ENCODE measurements at regions not wholly inside any gene's neighbourhood (a gene's known extent, or its start where the extent isn't known, plus 50 kb on each side); places are given as distances from the start of the nearest gene placed in this dataset.

DNA sequence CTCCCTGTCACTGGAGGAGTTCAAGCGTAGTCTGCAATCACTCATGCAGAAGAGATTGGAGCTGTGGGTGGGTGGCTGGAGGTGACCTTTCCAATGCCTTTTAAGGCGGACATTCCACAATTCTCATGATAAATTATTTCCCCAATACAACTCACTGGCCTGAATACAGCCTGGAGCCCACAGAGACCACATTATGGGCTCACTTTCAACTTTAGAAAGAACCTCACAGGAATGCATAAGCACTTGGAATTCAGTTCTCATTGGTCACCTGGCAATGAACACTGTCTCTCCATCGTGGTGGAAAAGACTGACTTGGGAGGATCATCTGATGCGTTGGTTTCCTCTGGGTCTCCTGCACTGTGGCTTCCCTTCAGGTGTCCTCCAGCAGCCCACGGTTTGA is 151.8 kb upstream of the KCND3 start:
- H3K27ac ChIP-seq (ENCODE audit: low read length): no peak overlapping the region
- intact Hi-C loops (cut with micrococcal nuclease): no loop called here

DNA sequence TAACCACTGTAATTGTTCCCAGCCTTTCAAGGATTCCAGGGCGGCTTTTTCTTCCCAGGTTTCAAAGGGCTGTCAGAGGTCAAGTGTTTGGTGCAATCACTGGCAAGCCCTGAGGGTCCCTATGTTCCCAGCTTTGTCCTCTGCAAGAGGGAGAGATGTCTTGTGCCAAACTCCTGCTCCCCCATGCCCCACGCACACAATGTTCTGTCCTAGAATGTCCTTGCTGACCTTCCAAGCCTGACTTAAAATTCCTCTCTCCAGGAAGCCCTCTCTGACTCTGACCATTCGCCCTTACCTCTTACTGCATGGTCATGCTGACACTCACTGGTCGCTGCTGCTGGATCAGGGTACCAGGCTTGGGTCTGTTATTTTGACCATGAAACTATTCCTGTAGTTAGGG is 152.5 kb upstream of the KCND3 start:
- no peak for ATAC-seq
- Histone ChIP-seq H3K9me3 (ENCODE audit: control insufficient read depth, insufficient read depth, low read length) (no peaks in the 10 kb centered on the region), H3K27me3 (ENCODE audit: control insufficient read depth, insufficient read depth, low read length) (no peaks in the 10 kb centered on the region), H3K36me3 (ENCODE audit: control insufficient read depth, insufficient read depth, low read length) (no peaks in the 10 kb centered on the region), H3K27ac (ENCODE audit: low read length) (no peak overlapping the region), H3K4me3 (ENCODE audit: low read length) (no peak overlapping the region), H3K4me1 (ENCODE audit: control insufficient read depth, insufficient read depth, low read length) (no peaks in the 10 kb centered on the region)
- no peak overlapping the region for H3K27ac Mint-ChIP-seq
- no peak for DNase-seq
- no peaks in the 10 kb centered on the region for H3K4me1 Mint-ChIP-seq
- H3K9me3 Mint-ChIP-seq: no peaks in the 10 kb centered on the region
- WGBS (ENCODE audit: insufficient coverage): 69% methylated on average over 4 of the region's 4 CpGs
- intact Hi-C loops (cut with micrococcal nuclease): no loop called here
- H3K4me3 Mint-ChIP-seq: no peak overlapping the region
- H3K27me3 Mint-ChIP-seq (ENCODE audit: low read depth in 2 of 2): peaks cover 15 to 22% of the 10 kb centered on the region in 2 donors
- TF ChIP-seq, protein P1, sequence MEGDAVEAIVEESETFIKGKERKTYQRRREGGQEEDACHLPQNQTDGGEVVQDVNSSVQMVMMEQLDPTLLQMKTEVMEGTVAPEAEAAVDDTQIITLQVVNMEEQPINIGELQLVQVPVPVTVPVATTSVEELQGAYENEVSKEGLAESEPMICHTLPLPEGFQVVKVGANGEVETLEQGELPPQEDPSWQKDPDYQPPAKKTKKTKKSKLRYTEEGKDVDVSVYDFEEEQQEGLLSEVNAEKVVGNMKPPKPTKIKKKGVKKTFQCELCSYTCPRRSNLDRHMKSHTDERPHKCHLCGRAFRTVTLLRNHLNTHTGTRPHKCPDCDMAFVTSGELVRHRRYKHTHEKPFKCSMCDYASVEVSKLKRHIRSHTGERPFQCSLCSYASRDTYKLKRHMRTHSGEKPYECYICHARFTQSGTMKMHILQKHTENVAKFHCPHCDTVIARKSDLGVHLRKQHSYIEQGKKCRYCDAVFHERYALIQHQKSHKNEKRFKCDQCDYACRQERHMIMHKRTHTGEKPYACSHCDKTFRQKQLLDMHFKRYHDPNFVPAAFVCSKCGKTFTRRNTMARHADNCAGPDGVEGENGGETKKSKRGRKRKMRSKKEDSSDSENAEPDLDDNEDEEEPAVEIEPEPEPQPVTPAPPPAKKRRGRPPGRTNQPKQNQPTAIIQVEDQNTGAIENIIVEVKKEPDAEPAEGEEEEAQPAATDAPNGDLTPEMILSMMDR (IDR thresholded peaks at IDR 0.05): no peak
- no peaks in the 10 kb centered on the region for H3K36me3 Mint-ChIP-seq

More for the DNA sequence above, 151.8 kb upstream of the KCND3 start:
- Mint-ChIP-seq H3K9me3 (no peaks in the 10 kb centered on the region), H3K27ac (no peak overlapping the region), H3K27me3 (ENCODE audit: low read depth in 2 of 2) (peaks cover 15 to 22% of the 10 kb centered on the region in 2 donors), H3K36me3 (no peaks in the 10 kb centered on the region), H3K4me3 (no peak overlapping the region), H3K4me1 (no peaks in the 10 kb centered on the region)
- Histone ChIP-seq H3K36me3 (ENCODE audit: control insufficient read depth, insufficient read depth, low read length) (no peaks in the 10 kb centered on the region), H3K27me3 (ENCODE audit: control insufficient read depth, insufficient read depth, low read length) (no peaks in the 10 kb centered on the region), H3K9me3 (ENCODE audit: control insufficient read depth, insufficient read depth, low read length) (no peaks in the 10 kb centered on the region), H3K4me3 (ENCODE audit: low read length) (no peak overlapping the region), H3K4me1 (ENCODE audit: control insufficient read depth, insufficient read depth, low read length) (no peaks in the 10 kb centered on the region)
- DNase-seq (no peak), ATAC-seq (no peak)
- TF ChIP-seq, protein P1 (IDR thresholded peaks at IDR 0.05): no peak
- 68% methylated on average over 5 of the region's 5 CpGs for WGBS (ENCODE audit: insufficient coverage)

DNA sequence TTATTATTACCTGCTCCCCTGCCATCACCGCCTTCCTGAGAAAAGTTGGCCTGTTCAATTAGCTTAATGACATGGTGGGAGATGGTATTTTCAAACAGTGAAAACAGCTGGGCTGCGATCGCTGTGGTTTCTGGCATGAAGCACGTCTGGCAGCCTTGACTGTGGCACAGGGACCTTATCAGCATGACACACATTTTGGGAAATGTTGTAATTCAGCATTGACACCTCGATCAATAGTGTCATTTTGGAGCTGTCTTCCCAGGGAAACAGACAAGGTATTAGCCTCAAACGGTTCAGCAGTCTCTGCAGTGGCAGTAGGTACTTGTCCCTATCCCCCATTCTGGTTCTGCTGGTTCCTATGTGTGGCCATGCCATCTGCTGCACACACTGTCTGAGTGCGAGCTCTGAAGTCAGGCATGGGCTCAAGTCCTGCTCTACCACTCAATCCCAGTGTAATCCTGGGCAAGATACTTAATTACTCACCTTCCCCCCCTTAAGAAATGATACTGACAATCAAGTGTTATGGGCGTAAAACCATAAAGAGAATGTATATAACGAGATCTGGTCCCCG is 154.5 kb upstream of the KCND3 start:
- TF ChIP-seq, protein P1 (IDR thresholded peaks at IDR 0.05): no peak
- intact Hi-C loops (cut with micrococcal nuclease): no loop called here
- H3K9me3 Mint-ChIP-seq: peaks cover 3 to 7% of the 10 kb centered on the region in 2 donors
- no peak overlapping the region for H3K4me3 Mint-ChIP-seq
- H3K36me3 Mint-ChIP-seq: no peaks in the 10 kb centered on the region
- WGBS (ENCODE audit: insufficient coverage): 69% methylated on average over 10 of the region's 10 CpGs
- Histone ChIP-seq H3K4me1 (ENCODE audit: control insufficient read depth, insufficient read depth, low read length) (no peaks in the 10 kb centered on the region), H3K27me3 (ENCODE audit: control insufficient read depth, insufficient read depth, low read length) (no peaks in the 10 kb centered on the region), H3K27ac (ENCODE audit: low read length) (no peak overlapping the region), H3K36me3 (ENCODE audit: control insufficient read depth, insufficient read depth, low read length) (no peaks in the 10 kb centered on the region), H3K9me3 (ENCODE audit: control insufficient read depth, insufficient read depth, low read length) (no peaks in the 10 kb centered on the region), H3K4me3 (ENCODE audit: low read length) (no peak overlapping the region)
- no peaks in the 10 kb centered on the region for H3K4me1 Mint-ChIP-seq
- peaks cover 12% of the 10 kb centered on the region in 2 donors for H3K27me3 Mint-ChIP-seq (ENCODE audit: low read depth in 2 of 2)
- H3K27ac Mint-ChIP-seq: no peak overlapping the region
- ATAC-seq (no peak), DNase-seq (no peak)

Measured in natural killer cell (primary cell).